ENCODE measurements at regions not wholly inside any gene's neighbourhood (a gene's known extent, or its start where the extent isn't known, plus 50 kb on each side); places are given as distances from the start of the nearest gene placed in this dataset.

GRCh38 chr18:11366410-11366809, 217.0 kb upstream of the PIEZO2 start (continued):
- TF ChIP-seq INSM2 (tag by site-specific recombination; IDR thresholded peaks at IDR 0.05), result 0 out of 2 replicates have a peak, but pooled peaks have one; percentile 30
- 0 out of 2 replicates have a peak, but pooled peaks have one; percentile 23 for TF ChIP-seq ZNF692 (tag by site-specific recombination; IDR thresholded peaks at IDR 0.05)
- no peak for TF ChIP-seq PBX3 (CRISPR knock-in tag; IDR thresholded peaks at IDR 0.05)
- TF ChIP-seq ZNF544 (tag by site-specific recombination; IDR thresholded peaks at IDR 0.05), result no peak
- no peak for TF ChIP-seq ZNF211 (tag by site-specific recombination; IDR thresholded peaks at IDR 0.05; ENCODE audit: low read depth)
- TF ChIP-seq PRDM1 (tag by site-specific recombination; IDR thresholded peaks at IDR 0.05), result peak; percentile 67
- no peak for TF ChIP-seq ZNF169 (tag by site-specific recombination; IDR thresholded peaks at IDR 0.05)
- TF ChIP-seq ZNF558 (tag by site-specific recombination; IDR thresholded peaks at IDR 0.05), result 0 out of 2 replicates have a peak, but pooled peaks have one; percentile 16
- TF ChIP-seq KLF1 (tag by site-specific recombination; IDR thresholded peaks at IDR 0.05), result no peak
- TF ChIP-seq ZNF140 (tag by site-specific recombination; IDR thresholded peaks at IDR 0.05), result no peak
- TF ChIP-seq SP2 (tag by site-specific recombination; IDR thresholded peaks at IDR 0.05), result no peak
- peak; percentile 77; the same call in 1 of the 2 replicates for TF ChIP-seq ZNF394 (tag by site-specific recombination; IDR thresholded peaks at IDR 0.05; ENCODE audit: borderline replicate concordance)
- no peak for TF ChIP-seq GLI2 (tag by site-specific recombination; IDR thresholded peaks at IDR 0.05; ENCODE audit: borderline replicate concordance, low read depth)
- TF ChIP-seq ZNF335 (tag by site-specific recombination; conservative IDR thresholded peaks at IDR 0.05), result peak; percentile 55
- peak; percentile 88 for TF ChIP-seq OSR2 (tag by site-specific recombination; IDR thresholded peaks at IDR 0.05)
- peak; percentile 69 for TF ChIP-seq ZNF366 (tag by site-specific recombination; conservative IDR thresholded peaks at IDR 0.05)
- no peak for TF ChIP-seq ZNF530 (tag by site-specific recombination; IDR thresholded peaks at IDR 0.05; ENCODE audit: low read depth)
- peak; percentile 34; the same call in 1 of the 2 replicates for TF ChIP-seq PRDM10 (tag by site-specific recombination; IDR thresholded peaks at IDR 0.05)
- peak; percentile 78 for TF ChIP-seq ZEB2 (tag by site-specific recombination; IDR thresholded peaks at IDR 0.05)
- no peak for TF ChIP-seq ZNF645 (tag by site-specific recombination; IDR thresholded peaks at IDR 0.05)
- peak; percentile 51 for TF ChIP-seq FEZF1 (tag by site-specific recombination; IDR thresholded peaks at IDR 0.05)
- no peak for TF ChIP-seq BCL11A (tag by site-specific recombination; IDR thresholded peaks at IDR 0.05; ENCODE audit: low read depth)
- no peak; the same call in 1 of the 2 replicates for TF ChIP-seq TRIM28 (IDR thresholded peaks at IDR 0.05; ENCODE audit: borderline replicate concordance, low read length)
- no peak for TF ChIP-seq ZNF639 (tag by site-specific recombination; IDR thresholded peaks at IDR 0.05)
- no peak for TF ChIP-seq ZFP69B (tag by site-specific recombination; IDR thresholded peaks at IDR 0.05)
- TF ChIP-seq ZNF10 (tag by site-specific recombination; IDR thresholded peaks at IDR 0.05), result 0 out of 2 replicates have a peak, but pooled peaks have one; percentile 19
- peak; percentile 90 for TF ChIP-seq ZBTB17 (tag by site-specific recombination; IDR thresholded peaks at IDR 0.05)
- TF ChIP-seq ZXDB (tag by site-specific recombination; IDR thresholded peaks at IDR 0.05), result no peak
- TF ChIP-seq ZNF513 (tag by site-specific recombination; IDR thresholded peaks at IDR 0.05), result no peak
- no peak for TF ChIP-seq ZNF350 (tag by site-specific recombination; IDR thresholded peaks at IDR 0.05)
